IMR-90 (cell line): ENCODE measurements at regions not wholly inside any gene's neighbourhood (a gene's known extent, or its start where the extent isn't known, plus 50 kb on each side); places are given as distances from the start of the nearest gene placed in this dataset.

Source experiments
- ATAC-seq: fragments of 200-7000 bp; cut with Tn5 transposase; 2 replicates; pipeline ENCODE4 v1.9.1; 2020; ENCODE audit warnings: low read depth, mild to moderate bottlenecking, moderate library complexity
- BruUV-seq: library from RNA; stranded (reverse); fragments of 400-500 nt; replicated peaks from 2 replicates; lab custom pipeline; 2021; lab: Mats Ljungman, UMichigan
- CTCF ChIA-PET: fragments of 300-600 bp; formaldehyde crosslinking; extraction: SDS; loops from one replicate; lab custom pipeline; 2021; ENCODE audit warnings: antibody characterized with exemption; lab: Yijun Ruan, JAX
- POLR2A ChIA-PET: fragments of 300-600 bp; sonication (Branson Sonifier 250); formaldehyde crosslinking; loops from one replicate; lab custom pipeline; 2022; ENCODE audit warnings: antibody characterized with exemption; ENCODE audit not compliant: unreplicated experiment; lab: Charles Lee
- DNase-seq: peaks from one replicate; pipeline ENCODE4 v3.0.0; 2013
- H2AFZ ChIP-seq: replicated peaks from 2 replicates; pipeline ENCODE3; 2013; ENCODE audit warnings: low read length, mild to moderate bottlenecking; ENCODE audit not compliant: poor library complexity
- H2AK5ac ChIP-seq: 2 replicates; pipeline ENCODE4 v1.6.1; 2013; ENCODE audit warnings: low read depth, low read length, inconsistent platforms
- H2AK9ac ChIP-seq: replicated peaks from 2 replicates; pipeline ENCODE3; 2013; ENCODE audit warnings: mild to moderate bottlenecking, low read depth, low read length, moderate library complexity; ENCODE audit not compliant: poor library complexity
- H2BK120ac ChIP-seq: 2 replicates; pipeline ENCODE4 v1.6.1; 2013; ENCODE audit warnings: low read depth, low read length, inconsistent platforms
- H2BK15ac ChIP-seq: 3 replicates; pipeline ENCODE4 v1.6.1; 2013; ENCODE audit warnings: low read depth, low read length, inconsistent platforms
- H2BK20ac ChIP-seq: 2 replicates; pipeline ENCODE4 v1.6.1; 2013; ENCODE audit warnings: low read depth, mild to moderate bottlenecking, inconsistent platforms, low read length, moderate library complexity
- H2BK5ac ChIP-seq: 2 replicates; pipeline ENCODE4 v1.6.1; 2013; ENCODE audit warnings: mild to moderate bottlenecking, low read depth, low read length, inconsistent platforms; ENCODE audit not compliant: poor library complexity, severe bottlenecking
- H3K14ac ChIP-seq: replicated peaks from 2 replicates; pipeline ENCODE4 v1.6.1; 2013; ENCODE audit warnings: low read depth, low read length, inconsistent platforms
- H3K18ac ChIP-seq: 2 replicates; pipeline ENCODE4 v1.6.1; 2013; ENCODE audit warnings: low read depth, low read length, control low read depth
- H3K23ac ChIP-seq: 2 replicates; pipeline ENCODE4 v1.6.1; 2013; ENCODE audit warnings: low read depth, low read length, inconsistent platforms
- H3K27ac ChIP-seq: 2 replicates; pipeline ENCODE4 v1.5.1; 2013; ENCODE audit warnings: mild to moderate bottlenecking, control low read depth, low read length; ENCODE audit not compliant: insufficient read depth
- H3K27me3 ChIP-seq: 2 replicates; pipeline ENCODE4 v1.6.1; 2013; ENCODE audit warnings: low read length; ENCODE audit not compliant: control insufficient read depth, insufficient read depth
- H3K36me3 ChIP-seq: 2 replicates; pipeline ENCODE4 v1.6.1; 2013; ENCODE audit warnings: low read length, mixed read lengths; ENCODE audit not compliant: control insufficient read depth, insufficient read depth
- H3K4ac ChIP-seq: 2 replicates; pipeline ENCODE4 v1.6.1; 2013; ENCODE audit warnings: low read depth, low read length, inconsistent platforms
- H3K4me1 ChIP-seq: 2 replicates; pipeline ENCODE4 v1.6.1; 2013; ENCODE audit warnings: low read length, mixed read lengths; ENCODE audit not compliant: control insufficient read depth, insufficient read depth
- H3K4me2 ChIP-seq: 2 replicates; pipeline ENCODE4 v1.6.1; 2013; ENCODE audit warnings: low read depth, mild to moderate bottlenecking, control low read depth, low read length, moderate library complexity
- H3K4me3 ChIP-seq: 2 replicates; pipeline ENCODE4 v1.5.1; 2013; ENCODE audit warnings: low read depth, mild to moderate bottlenecking, control low read depth, low read length, moderate library complexity; ENCODE audit not compliant: insufficient read depth
- H3K56ac ChIP-seq: 2 replicates; pipeline ENCODE4 v1.6.1; 2013; ENCODE audit warnings: low read length, inconsistent platforms; ENCODE audit not compliant: insufficient read depth; ENCODE audit errors: extremely low read depth
- H3K79me1 ChIP-seq, 2 experiments: 2 replicates each; pipeline ENCODE4 v1.6.1; 2013; ENCODE audit warnings: low read length in 2 of 2, inconsistent platforms in 1 of 2, low read depth in 1 of 2
- H3K9ac ChIP-seq: 2 replicates; pipeline ENCODE4 v1.6.1; 2013; ENCODE audit warnings: low read depth, low read length, control low read depth
- H3K9me1 ChIP-seq: 2 replicates; pipeline ENCODE4 v1.6.1; 2013; ENCODE audit warnings: low read length, inconsistent platforms; ENCODE audit not compliant: insufficient read depth
- H3K9me3 ChIP-seq: 2 replicates; pipeline ENCODE4 v1.6.1; 2013; ENCODE audit warnings: low read length; ENCODE audit not compliant: control insufficient read depth, insufficient read depth
- H4K20me1 ChIP-seq: 2 replicates; pipeline ENCODE4 v1.6.1; 2013; ENCODE audit warnings: low read length, inconsistent platforms; ENCODE audit not compliant: insufficient read depth
- H4K5ac ChIP-seq: 2 replicates; pipeline ENCODE4 v1.6.1; 2013; ENCODE audit warnings: mild to moderate bottlenecking, low read depth, low read length, control low read depth
- H4K8ac ChIP-seq, 2 experiments: 2 replicates each; pipeline ENCODE4 v1.6.1; 2013; ENCODE audit warnings: low read depth in 2 of 2, low read length in 2 of 2, control low read depth in 1 of 2, inconsistent platforms in 1 of 2
- H4K91ac ChIP-seq: 2 replicates; pipeline ENCODE4 v1.6.1; 2013; ENCODE audit warnings: low read depth, low read length, inconsistent platforms; ENCODE audit not compliant: insufficient read depth
- BHLHE40 ChIP-seq: fragments of 150-350 bp; IDR thresholded peaks from 2 replicates; pipeline ENCODE4 v1.6.1; 2016; ENCODE audit warnings: mild to moderate bottlenecking, low read depth, low read length
- CEBPB ChIP-seq: IDR thresholded peaks from 2 replicates; pipeline ENCODE4 v1.6.1; 2012; ENCODE audit warnings: low read depth, low read length, improper control_type of control experiment
- CHD1 ChIP-seq: IDR thresholded peaks from 2 replicates; pipeline ENCODE4 v1.6.1; 2012; ENCODE audit warnings: low read depth, low read length, improper control_type of control experiment
- FOS ChIP-seq: fragments of 150-350 bp; IDR thresholded peaks from 2 replicates; pipeline ENCODE4 v1.6.1; 2016; ENCODE audit warnings: low read depth, low read length
- MAFK ChIP-seq: IDR thresholded peaks from 2 replicates; pipeline ENCODE4 v1.6.1; 2012; ENCODE audit warnings: low read depth, low read length, improper control_type of control experiment
- MAZ ChIP-seq: IDR thresholded peaks from 2 replicates; pipeline ENCODE4 v1.6.1; 2012; ENCODE audit warnings: low read depth, mild to moderate bottlenecking, low read length, improper control_type of control experiment, moderate library complexity, borderline replicate concordance
- MXI1 ChIP-seq: IDR thresholded peaks from 2 replicates; pipeline ENCODE4 v1.6.1; 2012; ENCODE audit warnings: low read depth, mild to moderate bottlenecking, low read length, moderate library complexity, borderline replicate concordance
- NFE2L2 ChIP-seq: fragments of 150-350 bp; IDR thresholded peaks from 2 replicates; pipeline ENCODE4 v1.6.1; 2016; ENCODE audit warnings: low read depth, mild to moderate bottlenecking, low read length
- POLR2A ChIP-seq: IDR thresholded peaks from 2 replicates; pipeline ENCODE4 v1.6.1; 2012; ENCODE audit warnings: mild to moderate bottlenecking, low read depth, low read length
- RAD21 ChIP-seq: IDR thresholded peaks from 2 replicates; pipeline ENCODE4 v1.6.1; 2012; ENCODE audit warnings: low read length, improper control_type of control experiment
- RCOR1 ChIP-seq: IDR thresholded peaks from 2 replicates; pipeline ENCODE4 v1.6.1; 2012; ENCODE audit warnings: mild to moderate bottlenecking, low read length, improper control_type of control experiment; ENCODE audit not compliant: insufficient replicate concordance
- RFX5 ChIP-seq: IDR thresholded peaks from 2 replicates; pipeline ENCODE4 v1.8.0; 2012; ENCODE audit warnings: low read depth, mild to moderate bottlenecking, low read length, moderate library complexity
- SMC3 ChIP-seq: fragments of 150-350 bp; IDR thresholded peaks from 2 replicates; pipeline ENCODE4 v1.6.1; 2016; ENCODE audit warnings: low read depth, mild to moderate bottlenecking, antibody characterized with exemption, low read length, moderate library complexity
- USF2 ChIP-seq: fragments of 150-350 bp; IDR thresholded peaks from 2 replicates; pipeline ENCODE4 v1.6.1; 2017; ENCODE audit warnings: mild to moderate bottlenecking, antibody characterized with exemption, low read length, low read depth
- WGBS, 2 experiments: methylation state at CpG; one replicate each; pipeline versions ENCODE4 v1.1.5 to v1.1.7; 2013; ENCODE audit warnings: missing lambda C conversion rate in 2 of 2; ENCODE audit not compliant: insufficient read length in 1 of 2; ENCODE audit errors: extremely low coverage in 2 of 2; 5-methylcytosine and 5-hydroxymethylcytosine counted together
- dilution Hi-C: fragments of 300-500 bp; cut with HindIII; formaldehyde crosslinking; loops from one replicate; pipeline ENCODE4 v1.14.3; 2018; ENCODE audit warnings: low sequenced_read_pairs; ENCODE audit not compliant: unreplicated experiment
- in situ Hi-C: fragments of 300-500 bp; cut with MboI; formaldehyde crosslinking; loops from 3 replicates; pipeline ENCODE4 v1.14.3; 2019; ENCODE audit warnings: low sequenced_read_pairs, inconsistent platforms, mixed read lengths
- intact Hi-C: fragments of 100-400 bp; cut with micrococcal nuclease; formaldehyde crosslinking; loops from 2 replicates; pipeline ENCODE4 v1.10.0; 2022
- TF ChIP-seq, protein P1 (sequence below): conservative IDR thresholded peaks from 2 replicates; pipeline ENCODE4 v1.5.1; 2012; ENCODE audit warnings: mild to moderate bottlenecking, low read depth, low read length, improper control_type of control experiment
- TF ChIP-seq, protein P2 (sequence below): fragments of 150-350 bp; IDR thresholded peaks from 2 replicates; pipeline ENCODE4 v1.6.1; 2016; ENCODE audit warnings: low read depth, mild to moderate bottlenecking, low read length, moderate library complexity, borderline replicate concordance

DNA sequence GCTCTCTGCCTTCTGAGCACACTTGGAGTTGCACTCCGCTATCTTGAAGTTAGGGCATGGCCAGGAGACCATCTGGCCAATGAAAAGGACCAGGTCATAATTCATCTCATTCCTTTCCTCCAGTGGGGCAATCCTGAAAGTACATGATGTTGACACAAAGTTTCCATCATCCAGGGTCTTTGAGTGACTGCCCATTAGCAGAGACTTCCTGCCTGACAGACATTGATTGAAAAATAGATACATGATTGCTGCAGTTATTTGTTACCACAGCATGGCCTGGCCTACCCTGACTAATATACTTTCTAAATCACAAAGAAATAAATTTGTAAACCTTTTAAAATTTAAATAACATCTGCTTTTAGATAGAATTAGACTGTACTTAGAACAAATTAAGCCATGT, 50.0 kb upstream of the SCG2 start:
- H4K8ac ChIP-seq: no peak overlapping the region
- no peak overlapping the region for H2AFZ ChIP-seq
- CTCF ChIA-PET: no interaction called here
- in situ Hi-C loops: no loop called here
- H3K79me1 ChIP-seq: no peaks in the 10 kb centered on the region
- no peak overlapping the region for H3K4me2 ChIP-seq
- no peak overlapping the region for H2BK15ac ChIP-seq
- BruUV-seq: no TSS peak
- no CpG with 5 or more reads among the region's 1 CpG for WGBS, 2 experiments
- dilution Hi-C loops: no loop called here
- no peak overlapping the region for H4K5ac ChIP-seq
- DNase-seq (no peak), ATAC-seq (no peak)
- H2BK5ac ChIP-seq: no peak overlapping the region
- no peak overlapping the region for H3K27ac ChIP-seq
- no peak overlapping the region for H3K56ac ChIP-seq
- H2AK9ac ChIP-seq: no peak overlapping the region
- TF ChIP-seq, protein P1, sequence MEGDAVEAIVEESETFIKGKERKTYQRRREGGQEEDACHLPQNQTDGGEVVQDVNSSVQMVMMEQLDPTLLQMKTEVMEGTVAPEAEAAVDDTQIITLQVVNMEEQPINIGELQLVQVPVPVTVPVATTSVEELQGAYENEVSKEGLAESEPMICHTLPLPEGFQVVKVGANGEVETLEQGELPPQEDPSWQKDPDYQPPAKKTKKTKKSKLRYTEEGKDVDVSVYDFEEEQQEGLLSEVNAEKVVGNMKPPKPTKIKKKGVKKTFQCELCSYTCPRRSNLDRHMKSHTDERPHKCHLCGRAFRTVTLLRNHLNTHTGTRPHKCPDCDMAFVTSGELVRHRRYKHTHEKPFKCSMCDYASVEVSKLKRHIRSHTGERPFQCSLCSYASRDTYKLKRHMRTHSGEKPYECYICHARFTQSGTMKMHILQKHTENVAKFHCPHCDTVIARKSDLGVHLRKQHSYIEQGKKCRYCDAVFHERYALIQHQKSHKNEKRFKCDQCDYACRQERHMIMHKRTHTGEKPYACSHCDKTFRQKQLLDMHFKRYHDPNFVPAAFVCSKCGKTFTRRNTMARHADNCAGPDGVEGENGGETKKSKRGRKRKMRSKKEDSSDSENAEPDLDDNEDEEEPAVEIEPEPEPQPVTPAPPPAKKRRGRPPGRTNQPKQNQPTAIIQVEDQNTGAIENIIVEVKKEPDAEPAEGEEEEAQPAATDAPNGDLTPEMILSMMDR: no peak
- TF ChIP-seq FOS: no peak
- TF ChIP-seq USF2: no peak
- no peak for TF ChIP-seq POLR2A
- TF ChIP-seq SMC3: no peak
- TF ChIP-seq MXI1: no peak
- no peak for TF ChIP-seq NFE2L2
- no peak for TF ChIP-seq CEBPB
- no peak for TF ChIP-seq MAZ
- TF ChIP-seq RAD21: no peak
- TF ChIP-seq BHLHE40: no peak
- no peak for TF ChIP-seq CHD1
- TF ChIP-seq RCOR1: no peak
- no peak for TF ChIP-seq RFX5
- TF ChIP-seq, protein P2, sequence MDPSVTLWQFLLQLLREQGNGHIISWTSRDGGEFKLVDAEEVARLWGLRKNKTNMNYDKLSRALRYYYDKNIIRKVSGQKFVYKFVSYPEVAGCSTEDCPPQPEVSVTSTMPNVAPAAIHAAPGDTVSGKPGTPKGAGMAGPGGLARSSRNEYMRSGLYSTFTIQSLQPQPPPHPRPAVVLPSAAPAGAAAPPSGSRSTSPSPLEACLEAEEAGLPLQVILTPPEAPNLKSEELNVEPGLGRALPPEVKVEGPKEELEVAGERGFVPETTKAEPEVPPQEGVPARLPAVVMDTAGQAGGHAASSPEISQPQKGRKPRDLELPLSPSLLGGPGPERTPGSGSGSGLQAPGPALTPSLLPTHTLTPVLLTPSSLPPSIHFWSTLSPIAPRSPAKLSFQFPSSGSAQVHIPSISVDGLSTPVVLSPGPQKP: no peak
- no peak for TF ChIP-seq MAFK
- H3K27me3 ChIP-seq: no peaks in the 10 kb centered on the region
- no peak overlapping the region for H3K4ac ChIP-seq
- POLR2A ChIA-PET: no interaction called here
- H3K9me3 ChIP-seq: no peaks in the 10 kb centered on the region
- H2BK120ac ChIP-seq: no peak overlapping the region
- H3K23ac ChIP-seq: no peak overlapping the region
- H3K14ac ChIP-seq: no peak overlapping the region
- H2BK20ac ChIP-seq: no peak overlapping the region
- no peak overlapping the region for H4K91ac ChIP-seq
- intact Hi-C loops: no loop called here
- no peak overlapping the region for H3K4me3 ChIP-seq
- H3K9me1 ChIP-seq: no peaks in the 10 kb centered on the region
- H2AK5ac ChIP-seq: no peak overlapping the region
- H3K36me3 ChIP-seq: no peaks in the 10 kb centered on the region
- no peaks in the 10 kb centered on the region for H4K20me1 ChIP-seq
- H3K9ac ChIP-seq: no peak overlapping the region
- H3K4me1 ChIP-seq: peaks cover 2% of the 10 kb centered on the region; the same call in 1 of the 2 replicates
- H3K18ac ChIP-seq: no peak overlapping the region
